HG03159 (cell line): ENCODE measurements at regions not wholly inside any gene's neighbourhood (a gene's known extent, or its start where the extent isn't known, plus 50 kb on each side); places are given as distances from the start of the nearest gene placed in this dataset.

Experiments
- ATAC-seq: cut with Tn5 transposase; IDR thresholded peaks from one replicate; pipeline ENCODE4 v1.9.1; 2021; ENCODE audit warnings: mild to moderate bottlenecking, moderate library complexity; ENCODE audit not compliant: unreplicated experiment

DNA sequence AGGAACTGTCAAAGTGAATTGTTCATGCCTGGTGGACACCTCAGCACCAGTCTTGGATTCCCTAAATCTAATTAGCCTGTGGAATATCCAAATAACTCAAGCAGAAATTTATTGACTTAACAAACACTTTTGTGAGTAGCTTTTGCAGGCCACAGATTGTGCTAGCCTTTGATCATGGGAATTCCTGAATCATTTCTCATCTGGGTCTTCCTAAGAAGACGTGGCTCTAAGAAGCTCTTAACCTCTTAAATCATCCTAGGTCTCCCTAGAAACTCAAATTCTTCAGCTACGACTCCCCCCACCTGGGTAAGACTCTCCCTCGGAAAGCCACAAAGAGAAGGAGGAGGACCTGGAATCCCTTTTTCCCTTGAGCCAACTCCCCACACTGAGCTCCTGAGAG lies 53.8 kb upstream of the PSEN2 start:
- no peak for ATAC-seq

GRCh38 chr1:226814751-226815537 lies 55.5 kb upstream of the PSEN2 start:
- no peak for ATAC-seq

DNA sequence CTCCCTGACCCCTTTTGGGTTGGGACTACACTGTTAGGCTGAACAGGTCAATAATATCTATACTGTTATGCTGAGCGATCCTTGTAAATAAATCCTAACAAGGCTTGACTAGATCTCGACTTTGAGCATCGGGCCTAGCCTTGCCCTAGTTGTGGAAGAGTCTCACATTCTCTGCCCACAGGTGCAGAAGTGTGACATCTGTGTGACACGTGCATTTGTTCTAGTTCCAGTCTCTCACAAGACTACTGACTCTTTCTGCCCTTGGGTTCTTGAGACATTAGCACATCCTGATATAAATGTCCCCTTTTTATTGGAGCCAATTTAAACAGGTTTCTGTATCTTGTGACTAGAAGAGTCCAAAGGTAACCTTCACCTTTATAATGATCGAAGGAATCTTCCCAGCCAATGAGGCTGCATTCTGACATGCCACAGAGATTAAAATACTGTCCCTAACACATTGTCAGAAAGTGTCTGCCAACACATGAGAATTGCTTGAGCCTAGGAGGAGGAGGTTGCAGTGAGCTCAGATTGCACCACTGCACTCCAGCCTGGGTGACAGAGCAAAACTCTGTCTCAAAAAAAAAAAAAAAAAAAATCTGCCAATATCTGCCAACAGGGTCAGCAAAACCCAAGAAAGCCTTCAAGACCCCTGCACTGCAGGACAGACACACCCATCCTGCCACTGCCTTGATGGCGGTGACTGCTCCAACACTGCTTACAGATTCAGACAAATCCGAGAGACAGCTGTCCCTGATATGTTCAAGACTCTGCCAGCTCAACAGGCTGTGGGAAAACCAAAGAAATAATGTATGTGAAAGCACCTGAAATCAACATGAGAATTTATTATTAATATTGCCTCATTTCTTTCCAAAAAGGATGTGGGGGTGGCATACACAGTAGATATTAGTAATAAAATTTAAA lies 56.5 kb upstream of the PSEN2 start:
- ATAC-seq = no peak

GRCh38 chr1:226810681-226811080 lies 59.7 kb upstream of the PSEN2 start:
- no peak for ATAC-seq

DNA sequence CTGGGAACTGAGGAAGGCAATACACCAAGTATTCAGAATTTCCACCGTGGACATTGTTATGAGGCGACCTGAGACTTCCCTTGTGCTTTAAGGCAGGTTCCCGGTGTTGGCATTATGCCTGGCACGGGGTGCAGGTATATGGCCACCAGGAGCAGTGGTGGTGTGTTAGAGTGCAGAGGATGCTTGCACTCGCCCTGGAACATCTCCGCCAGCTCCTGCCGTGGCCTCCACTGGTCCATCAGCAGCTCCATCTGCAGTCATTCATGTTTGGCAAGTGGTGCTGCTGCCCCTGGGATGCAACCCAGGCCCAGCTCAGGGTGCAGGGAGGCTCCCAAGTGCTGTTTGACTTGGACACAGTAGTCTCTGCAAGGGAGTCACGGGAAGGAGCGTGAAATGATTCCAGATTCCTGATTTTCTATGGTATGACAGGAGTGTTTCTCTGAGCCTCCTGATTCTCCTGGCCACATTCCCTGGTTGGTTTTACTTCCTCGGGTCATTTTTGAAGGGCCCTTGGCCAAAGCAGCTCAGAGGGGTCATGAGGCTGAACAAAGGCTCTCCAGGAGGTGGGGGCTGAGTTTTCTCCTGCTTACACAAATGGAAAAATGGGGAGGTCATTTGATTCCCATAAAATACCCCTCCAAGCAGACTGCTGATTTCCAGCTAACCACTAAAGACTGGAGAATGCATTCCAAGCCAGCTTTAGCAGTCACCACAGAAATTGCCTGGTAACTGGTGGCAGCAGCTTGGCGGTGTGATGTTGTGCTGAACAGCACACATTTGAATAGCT lies 60.4 kb upstream of the PSEN2 start:
- no peak for ATAC-seq

- ATAC-seq = no peak
Measured at GRCh38 chr1:226808501-226808900, 61.9 kb upstream of the PSEN2 start.

DNA sequence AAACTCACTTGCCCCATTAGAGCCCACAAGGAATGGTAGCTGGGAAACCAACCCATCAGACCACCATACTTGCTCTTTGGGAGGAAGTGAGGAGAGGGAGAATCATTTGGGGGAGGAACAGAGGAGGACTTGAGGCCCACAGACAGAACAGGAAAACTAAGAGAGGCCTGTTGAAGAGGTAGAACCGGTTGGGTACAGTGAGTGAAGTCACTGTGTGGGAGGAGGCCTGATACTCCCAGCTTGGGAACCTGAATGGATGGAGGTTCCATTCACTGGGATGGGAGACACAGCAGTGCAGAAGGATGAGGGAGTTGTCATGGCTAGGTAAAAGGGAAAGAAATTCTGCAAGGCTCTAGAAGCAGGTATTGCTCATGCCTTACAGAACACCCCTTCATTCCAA lies 63.4 kb upstream of the PSEN2 start:
- no peak for ATAC-seq

DNA sequence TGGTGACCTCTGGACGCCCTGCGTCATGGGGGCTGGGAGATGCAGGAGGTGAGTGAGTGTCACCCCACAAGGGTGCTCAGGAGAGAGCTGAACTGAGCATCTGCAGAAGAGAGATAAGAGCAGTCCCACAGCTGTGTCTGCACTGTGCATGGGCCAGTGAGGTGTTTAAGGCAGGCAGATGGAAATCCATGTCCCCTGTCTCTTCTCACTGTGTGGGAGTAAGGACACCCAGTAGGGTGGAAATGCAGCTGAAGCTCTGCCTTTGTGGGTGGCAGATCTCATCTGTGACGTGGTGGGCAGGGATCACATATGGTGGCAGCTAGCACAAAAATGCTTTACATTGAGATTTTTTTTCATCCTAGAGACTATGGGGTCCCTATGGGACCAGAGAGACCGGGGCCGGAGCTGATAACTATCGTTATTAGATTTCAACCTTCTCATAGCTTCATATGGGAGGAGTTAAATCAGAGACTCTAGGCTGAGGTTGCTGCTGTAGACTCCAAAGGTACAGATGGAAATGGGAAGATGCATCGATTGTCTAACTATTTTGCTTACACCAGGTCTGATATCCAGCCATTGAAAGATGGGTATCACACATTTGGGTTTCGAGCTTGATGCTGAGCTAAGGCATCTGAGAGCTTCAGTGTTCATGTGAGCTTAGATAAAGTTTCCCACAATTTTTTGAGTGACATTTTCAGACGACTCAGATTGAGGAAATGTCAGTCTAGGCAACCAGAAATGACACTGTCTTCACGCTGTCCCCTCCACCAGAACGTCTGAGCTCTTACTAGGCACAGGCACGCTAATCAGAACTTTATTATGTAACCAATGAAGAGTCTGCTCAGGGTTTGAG lies 65.3 kb upstream of the PSEN2 start:
- no peak for ATAC-seq

GRCh38 chr1:226800763-226801380 lies 61.8 kb upstream of the ITPKB start:
- no peak for ATAC-seq

GRCh38 chr1:226799634-226800281 lies 60.7 kb upstream of the ITPKB start:
- ATAC-seq = no peak

GRCh38 chr1:226798427-226799411 lies 59.6 kb upstream of the ITPKB start:
- ATAC-seq = peak; percentile 57

- ATAC-seq = no peak
Measured at GRCh38 chr1:226797151-226797550, 58.1 kb upstream of the ITPKB start.

- ATAC-seq = no peak
Measured at GRCh38 chr1:226793620-226794276, 54.7 kb upstream of the ITPKB start.

- ATAC-seq = no peak
Measured at GRCh38 chr1:226792368-226792767, 53.3 kb upstream of the ITPKB start.

DNA sequence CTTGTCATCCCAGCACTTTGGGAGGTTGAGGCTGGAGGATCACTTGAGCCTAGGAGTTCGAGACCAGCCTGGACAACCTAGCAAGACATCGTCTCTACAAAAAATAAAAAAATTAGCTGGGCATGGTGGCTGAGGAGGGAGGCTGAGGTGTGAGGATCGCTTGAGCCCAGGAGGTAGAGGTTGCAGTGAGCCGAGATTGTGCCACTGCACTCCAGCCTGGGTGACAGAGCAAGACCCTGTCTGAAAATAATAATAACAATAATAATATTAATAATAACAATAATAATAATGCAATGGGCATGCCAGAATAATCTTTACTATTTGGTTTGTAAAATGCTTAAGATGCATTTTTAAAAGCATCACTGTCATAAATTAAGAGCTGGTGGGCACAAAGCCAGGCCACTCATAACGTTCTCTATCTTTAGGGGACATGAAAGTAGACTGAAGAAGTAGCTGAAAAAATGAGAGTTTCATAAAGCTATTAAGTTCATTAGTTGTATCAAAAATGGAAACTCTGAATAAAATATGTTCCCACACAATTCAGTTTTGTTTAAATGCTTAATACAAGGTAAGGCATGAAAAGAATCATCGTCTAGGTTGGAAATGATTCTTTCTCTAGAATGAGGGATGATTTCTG lies 51.6 kb upstream of the ITPKB start:
- ATAC-seq = no peak

- ATAC-seq = no peak
Measured at GRCh38 chr1:226788965-226789364, 49.9 kb upstream of the ITPKB start.
